ENCODE measurements at regions not wholly inside any gene's neighbourhood (a gene's known extent, or its start where the extent isn't known, plus 50 kb on each side); places are given as distances from the start of the nearest gene placed in this dataset.

DNA sequence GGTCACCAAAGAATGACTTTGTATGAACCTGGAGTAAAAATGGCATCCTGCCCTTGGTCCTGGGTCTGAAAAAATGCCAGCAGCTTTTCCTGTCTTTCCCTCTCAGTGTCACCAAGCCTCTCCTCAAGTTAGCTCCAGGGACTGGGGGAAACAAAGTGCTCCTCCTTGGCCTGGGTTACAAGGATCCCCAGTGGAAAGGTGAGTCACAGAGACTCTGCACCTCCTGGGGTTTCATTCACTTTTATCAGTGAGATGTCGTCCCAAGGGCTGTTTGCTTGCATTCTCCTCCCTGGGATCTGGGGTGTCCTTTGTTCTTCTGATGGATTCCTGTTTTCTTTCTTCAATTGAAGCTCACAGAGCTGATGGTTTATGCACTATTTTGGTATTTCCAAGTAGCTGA, 93.2 kb upstream of the CSNK1A1L start:
- Histone ChIP-seq H3K27me3 (no peaks in the 10 kb centered on the region), H3K4me1 (replicated peaks in 1 of 2) (no peaks in the 10 kb centered on the region), H3K27ac (no peak overlapping the region), H3K9me3 (replicated peaks in 1 of 3) (no peaks in the 10 kb centered on the region), H3K4me3 (no peak overlapping the region), H3K36me3 (replicated peaks in 1 of 2) (no peaks in the 10 kb centered on the region)
- intact Hi-C loops (cut with DNase I) = no loop called here
- no peak for DNase-seq
- TF ChIP-seq POLR2A (IDR thresholded peaks at IDR 0.05) = no peak
- TF ChIP-seq, protein P1, sequence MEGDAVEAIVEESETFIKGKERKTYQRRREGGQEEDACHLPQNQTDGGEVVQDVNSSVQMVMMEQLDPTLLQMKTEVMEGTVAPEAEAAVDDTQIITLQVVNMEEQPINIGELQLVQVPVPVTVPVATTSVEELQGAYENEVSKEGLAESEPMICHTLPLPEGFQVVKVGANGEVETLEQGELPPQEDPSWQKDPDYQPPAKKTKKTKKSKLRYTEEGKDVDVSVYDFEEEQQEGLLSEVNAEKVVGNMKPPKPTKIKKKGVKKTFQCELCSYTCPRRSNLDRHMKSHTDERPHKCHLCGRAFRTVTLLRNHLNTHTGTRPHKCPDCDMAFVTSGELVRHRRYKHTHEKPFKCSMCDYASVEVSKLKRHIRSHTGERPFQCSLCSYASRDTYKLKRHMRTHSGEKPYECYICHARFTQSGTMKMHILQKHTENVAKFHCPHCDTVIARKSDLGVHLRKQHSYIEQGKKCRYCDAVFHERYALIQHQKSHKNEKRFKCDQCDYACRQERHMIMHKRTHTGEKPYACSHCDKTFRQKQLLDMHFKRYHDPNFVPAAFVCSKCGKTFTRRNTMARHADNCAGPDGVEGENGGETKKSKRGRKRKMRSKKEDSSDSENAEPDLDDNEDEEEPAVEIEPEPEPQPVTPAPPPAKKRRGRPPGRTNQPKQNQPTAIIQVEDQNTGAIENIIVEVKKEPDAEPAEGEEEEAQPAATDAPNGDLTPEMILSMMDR (IDR thresholded peaks at IDR 0.05) = no peak
- WGBS, 4 donors = 8 to 44% (median 20%) methylated on average over 1 of the region's 1 CpG

DNA sequence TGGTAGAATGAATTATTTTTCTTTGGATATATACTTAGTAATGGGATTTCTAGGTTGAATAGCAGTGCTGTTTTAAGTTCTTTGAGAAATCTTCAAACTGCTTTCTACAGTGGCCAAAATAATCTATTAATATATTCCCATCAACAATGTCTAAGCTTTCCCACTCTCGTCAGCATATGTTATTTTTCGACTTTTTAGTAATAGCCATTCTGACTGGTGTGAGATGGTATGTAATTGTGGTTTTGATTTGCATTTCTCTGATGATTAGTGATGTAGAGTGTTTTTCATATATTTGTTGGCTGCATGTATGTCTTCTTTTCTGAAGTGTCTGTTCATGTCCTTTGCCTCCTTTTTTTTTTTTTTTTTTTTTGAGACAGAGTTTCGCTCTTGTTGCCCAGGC, 90.2 kb upstream of the CSNK1A1L start:
- Histone ChIP-seq H3K9me3 (replicated peaks in 1 of 3) (no peaks in the 10 kb centered on the region), H3K4me1 (replicated peaks in 1 of 2) (no peaks in the 10 kb centered on the region), H3K36me3 (replicated peaks in 1 of 2) (no peaks in the 10 kb centered on the region), H3K4me3 (no peak overlapping the region), H3K27me3 (no peaks in the 10 kb centered on the region), H3K27ac (no peak overlapping the region)
- DNase-seq = no peak
- intact Hi-C loops (cut with DNase I) = no loop called here
- TF ChIP-seq, protein P1 (IDR thresholded peaks at IDR 0.05) = no peak
- no peak for TF ChIP-seq POLR2A (IDR thresholded peaks at IDR 0.05)
- 79 to 90% (median 87%) methylated on average over 3 of the region's 3 CpGs for WGBS, 4 donors

GRCh38 chr13:37194428-37194861, 89.0 kb upstream of the CSNK1A1L start:
- WGBS, 4 donors = 58 to 69% (median 62%) methylated on average over 1 of the region's 1 CpG
- Histone ChIP-seq H3K4me3 (no peak overlapping the region), H3K9me3 (replicated peaks in 1 of 3) (no peaks in the 10 kb centered on the region), H3K4me1 (replicated peaks in 1 of 2) (no peaks in the 10 kb centered on the region), H3K27me3 (no peaks in the 10 kb centered on the region), H3K36me3 (replicated peaks in 1 of 2) (no peaks in the 10 kb centered on the region), H3K27ac (no peak overlapping the region)
- no peak for TF ChIP-seq POLR2A (IDR thresholded peaks at IDR 0.05)
- TF ChIP-seq, protein P1 (IDR thresholded peaks at IDR 0.05) = no peak
- intact Hi-C loops (cut with DNase I) = no loop called here
- no peak for DNase-seq

GRCh38 chr13:37192956-37193355, 87.5 kb upstream of the CSNK1A1L start:
- intact Hi-C loops (cut with DNase I) = no loop called here
- WGBS, 4 donors = 32 to 39% (median 37%) methylated on average over 2 of the region's 2 CpGs

More at GRCh38 chr13:37192956-37193355, 87.5 kb upstream of the CSNK1A1L start:
- no peak overlapping the region for H3K27ac ChIP-seq
- no peak overlapping the region for H3K4me3 ChIP-seq
- DNase-seq = no peak
- no peaks in the 10 kb centered on the region for H3K27me3 ChIP-seq
- H3K4me1 ChIP-seq (replicated peaks in 1 of 2) = no peaks in the 10 kb centered on the region
- H3K9me3 ChIP-seq (replicated peaks in 1 of 3) = no peaks in the 10 kb centered on the region
- no peaks in the 10 kb centered on the region for H3K36me3 ChIP-seq (replicated peaks in 1 of 2)
- TF ChIP-seq, protein P1 (IDR thresholded peaks at IDR 0.05) = no peak
- no peak for TF ChIP-seq POLR2A (IDR thresholded peaks at IDR 0.05)
